H9 (cell line): ENCODE measurements at regions not wholly inside any gene's neighbourhood (a gene's known extent, or its start where the extent isn't known, plus 50 kb on each side); places are given as distances from the start of the nearest gene placed in this dataset.

Experiments used
- DNase-seq: peaks from one replicate; pipeline ENCODE4 v3.0.0-alpha.2; 2017
- H2AFZ ChIP-seq: one replicate; pipeline ENCODE4 v1.6.1; 2013; ENCODE audit warnings: mild to moderate bottlenecking, low read length, control low read depth, moderate library complexity
- H2AK5ac ChIP-seq: 2 replicates; pipeline ENCODE4 v1.6.1; 2013; ENCODE audit warnings: low read length, control low read depth, mixed read lengths; ENCODE audit not compliant: insufficient read length
- H2BK120ac ChIP-seq: one replicate; pipeline ENCODE4 v1.6.1; 2013; ENCODE audit warnings: low read depth, mild to moderate bottlenecking, low read length, control low read depth, inconsistent platforms; ENCODE audit not compliant: poor library complexity, severe bottlenecking
- H2BK12ac ChIP-seq: 2 replicates; pipeline ENCODE4 v1.6.1; 2013; ENCODE audit warnings: low read length, control low read depth, mixed read lengths, low read depth; ENCODE audit not compliant: insufficient read length
- H2BK15ac ChIP-seq: 2 replicates; pipeline ENCODE4 v1.6.1; 2013; ENCODE audit warnings: low read depth, low read length, control low read depth
- H2BK20ac ChIP-seq: one replicate; pipeline ENCODE4 v1.6.1; 2013; ENCODE audit warnings: low read depth, mild to moderate bottlenecking, low read length, control low read depth, inconsistent platforms; ENCODE audit not compliant: poor library complexity, severe bottlenecking
- H2BK5ac ChIP-seq: 2 replicates; pipeline ENCODE4 v1.6.1; 2013; ENCODE audit warnings: low read length, control low read depth, mixed read lengths; ENCODE audit not compliant: insufficient read length
- H3K14ac ChIP-seq: 2 replicates; pipeline ENCODE4 v1.6.1; 2013; ENCODE audit warnings: low read length, control low read depth; ENCODE audit not compliant: insufficient read depth
- H3K18ac ChIP-seq: 2 replicates; pipeline ENCODE4 v1.6.1; 2013; ENCODE audit warnings: low read depth, mild to moderate bottlenecking, mixed read lengths, low read length, control low read depth; ENCODE audit not compliant: insufficient read length
- H3K23ac ChIP-seq: 2 replicates; pipeline ENCODE4 v1.6.1; 2013; ENCODE audit warnings: low read length, control low read depth, mixed read lengths, low read depth; ENCODE audit not compliant: insufficient read length
- H3K23me2 ChIP-seq: 2 replicates; pipeline ENCODE4 v1.6.1; 2013; ENCODE audit warnings: low read depth, mild to moderate bottlenecking, mixed read lengths, low read length, control low read depth; ENCODE audit not compliant: insufficient read length, poor library complexity, severe bottlenecking
- H3K27ac ChIP-seq: 2 replicates; pipeline ENCODE4 v1.5.1; 2013; ENCODE audit warnings: low read length, control low read depth, mixed read lengths, low read depth; ENCODE audit not compliant: insufficient read length
- H3K27me3 ChIP-seq: 2 replicates; pipeline ENCODE4 v1.6.1; 2013; ENCODE audit warnings: low read length, control low read depth, inconsistent platforms; ENCODE audit not compliant: insufficient read depth
- H3K4ac ChIP-seq: 2 replicates; pipeline ENCODE4 v1.6.1; 2013; ENCODE audit warnings: low read depth, mild to moderate bottlenecking, control low read depth, inconsistent platforms, low read length, moderate library complexity
- H3K4me1 ChIP-seq: 2 replicates; pipeline ENCODE4 v1.6.1; 2013; ENCODE audit warnings: low read length, control low read depth, inconsistent platforms; ENCODE audit not compliant: insufficient read depth
- H3K4me2 ChIP-seq: 2 replicates; pipeline ENCODE4 v1.6.1; 2013; ENCODE audit warnings: low read length, control low read depth, mixed read lengths; ENCODE audit not compliant: insufficient read length, insufficient read depth
- H3K56ac ChIP-seq: 2 replicates; pipeline ENCODE4 v1.6.1; 2013; ENCODE audit warnings: low read depth, mild to moderate bottlenecking, mixed read lengths, low read length, control low read depth; ENCODE audit not compliant: insufficient read length
- H3K79me1 ChIP-seq: 2 replicates; pipeline ENCODE4 v1.6.1; 2013; ENCODE audit warnings: low read depth, mild to moderate bottlenecking, moderate library complexity, low read length, control low read depth, inconsistent platforms; ENCODE audit not compliant: insufficient read depth, poor library complexity, severe bottlenecking
- H3K79me2 ChIP-seq: 2 replicates; pipeline ENCODE4 v1.6.1; 2013; ENCODE audit warnings: low read length, control low read depth, inconsistent platforms; ENCODE audit not compliant: insufficient read depth
- H3K9ac ChIP-seq: 2 replicates; pipeline ENCODE4 v1.6.1; 2013; ENCODE audit warnings: low read length, control low read depth, mixed read lengths; ENCODE audit not compliant: insufficient read length; ENCODE audit errors: extremely low read depth
- H3K9me3 ChIP-seq: one replicate; pipeline ENCODE4 v1.6.1; 2013; ENCODE audit warnings: low read depth, low read length, inconsistent platforms; ENCODE audit not compliant: control insufficient read depth
- H3T11ph ChIP-seq: one replicate; pipeline ENCODE4 v1.6.1; 2013; ENCODE audit warnings: mild to moderate bottlenecking, low read length, control low read depth, inconsistent platforms
- H4K20me1 ChIP-seq: one replicate; pipeline ENCODE4 v1.6.1; 2013; ENCODE audit not compliant: control insufficient read depth, insufficient read length, insufficient read depth
- H4K5ac ChIP-seq: 2 replicates; pipeline ENCODE4 v1.6.1; 2013; ENCODE audit warnings: low read depth, mild to moderate bottlenecking, mixed read lengths, low read length, control low read depth; ENCODE audit not compliant: insufficient read length
- H4K8ac ChIP-seq: replicated peaks from 2 replicates; pipeline ENCODE4 v1.6.1; 2013; ENCODE audit warnings: low read length, control low read depth, mixed read lengths, low read depth; ENCODE audit not compliant: insufficient read length
- H4K91ac ChIP-seq: 2 replicates; pipeline ENCODE4 v1.6.1; 2013; ENCODE audit warnings: low read depth, mild to moderate bottlenecking, moderate library complexity, mixed read lengths, low read length, control low read depth; ENCODE audit not compliant: insufficient read length
- H3K27ac Mint-ChIP-seq, 3 experiments: 2 replicates in 2 of 3; 3 replicates in 1 of 3; pipeline ENCODE4 v1.8.0; 2020 to 2021; ENCODE audit warnings: mixed read lengths in 3 of 3, mild to moderate bottlenecking in 1 of 3, moderate library complexity in 1 of 3
- H3K27me3 Mint-ChIP-seq: 2 replicates; pipeline ENCODE4 v1.8.0; 2021; ENCODE audit warnings: low read depth, mild to moderate bottlenecking, moderate library complexity, mixed read lengths
- H3K36me3 Mint-ChIP-seq, 3 experiments: 2 replicates in 2 of 3; 3 replicates in 1 of 3; pipeline ENCODE4 v1.8.0; 2020 to 2021; ENCODE audit warnings: low read depth in 3 of 3, mixed read lengths in 3 of 3; ENCODE audit not compliant: insufficient read depth in 1 of 3
- H3K4me1 Mint-ChIP-seq, 2 experiments: 2 replicates each; pipeline ENCODE4 v1.8.0; 2020; ENCODE audit warnings: mixed read lengths in 2 of 2
- H3K4me3 Mint-ChIP-seq, 2 experiments: 2 replicates in 1 of 2; 3 replicates in 1 of 2; pipeline ENCODE4 v1.8.0; 2020 to 2021; ENCODE audit warnings: mild to moderate bottlenecking in 2 of 2, mixed read lengths in 2 of 2, moderate library complexity in 1 of 2
- H3K9me3 Mint-ChIP-seq, 2 experiments: 2 replicates in 1 of 2; 3 replicates in 1 of 2; pipeline ENCODE4 v1.8.0; 2020; ENCODE audit warnings: mild to moderate bottlenecking in 2 of 2, mixed read lengths in 2 of 2, moderate library complexity in 1 of 2
- whole genome bisulfite sequencing: extraction: QIAGEN DNeasy Blood & Tissue Kit; methylation state at CpG from one replicate; pipeline ENCODE4 v1.1.7; 2013; ENCODE audit warnings: missing lambda C conversion rate, low lambda C conversion rate, mixed read lengths; ENCODE audit not compliant: insufficient read length; ENCODE audit errors: extremely low coverage; 5-methylcytosine and 5-hydroxymethylcytosine counted together
- TF ChIP-seq, protein P1 (sequence below): fragments of 200-600 bp; sonication (generic); conservative IDR thresholded peaks from 3 replicates; pipeline ENCODE4 v1.8.0; 2021; ENCODE audit warnings: antibody characterized with exemption, mild to moderate bottlenecking

DNA sequence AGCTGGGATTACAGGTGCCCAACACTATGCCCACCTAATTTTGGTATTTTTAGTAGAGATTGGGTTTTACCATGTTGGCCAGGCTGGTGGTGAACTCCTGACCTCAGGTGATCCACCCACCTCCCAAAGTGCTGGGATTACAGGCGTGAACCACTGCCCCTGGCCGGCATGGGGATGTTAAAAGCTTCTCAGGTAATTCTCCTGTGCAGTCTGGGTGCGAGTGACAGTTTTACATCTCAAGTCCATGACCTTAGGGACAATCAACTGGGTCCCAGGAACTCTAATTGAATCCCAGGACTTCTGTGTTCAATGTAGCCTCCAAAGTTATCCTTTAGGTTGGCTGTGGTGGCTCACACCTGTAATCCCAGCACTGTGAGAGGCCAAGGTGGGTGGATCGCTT is 100.1 kb upstream of the TSHZ3 start:
- Histone ChIP-seq H4K91ac (no peak overlapping the region), H3K9me3 (no peaks in the 10 kb centered on the region), H3K14ac (no peak overlapping the region), H2AFZ (no peak overlapping the region), H4K20me1 (no peaks in the 10 kb centered on the region), H3K79me1 (no peaks in the 10 kb centered on the region), H2BK12ac (no peak overlapping the region), H2BK15ac (no peak overlapping the region), H3K4ac (no peak overlapping the region), H2BK120ac (no peak overlapping the region), H3K9ac (no peak overlapping the region), H3K23me2 (no peaks in the 10 kb centered on the region), H3K4me1 (no peaks in the 10 kb centered on the region), H3K27ac (no peak overlapping the region), H3K23ac (no peak overlapping the region), H3K18ac (no peak overlapping the region), H3K79me2 (no peaks in the 10 kb centered on the region), H2BK5ac (no peak overlapping the region), H2BK20ac (no peak overlapping the region), H4K8ac (no peak overlapping the region), H4K5ac (no peak overlapping the region), H3K56ac (no peak overlapping the region), H3K4me2 (no peak overlapping the region), H3T11ph (no peak overlapping the region), H3K27me3 (no peaks in the 10 kb centered on the region), H2AK5ac (no peak overlapping the region)
- WGBS = no CpG with 5 or more reads among the region's 4 CpGs
- Mint-ChIP-seq H3K27ac (no peak overlapping the region), H3K9me3 (peaks cover 8 to 10% of the 10 kb centered on the region in 2 experiments; a peak in 3 of 5 replicates), H3K4me1 (no peaks in the 10 kb centered on the region), H3K27me3 (no peaks in the 10 kb centered on the region), H3K36me3 (peaks cover 3 to 7% (median 4%) of the 10 kb centered on the region in 3 experiments), H3K4me3 (no peak overlapping the region)
- TF ChIP-seq, protein P1, sequence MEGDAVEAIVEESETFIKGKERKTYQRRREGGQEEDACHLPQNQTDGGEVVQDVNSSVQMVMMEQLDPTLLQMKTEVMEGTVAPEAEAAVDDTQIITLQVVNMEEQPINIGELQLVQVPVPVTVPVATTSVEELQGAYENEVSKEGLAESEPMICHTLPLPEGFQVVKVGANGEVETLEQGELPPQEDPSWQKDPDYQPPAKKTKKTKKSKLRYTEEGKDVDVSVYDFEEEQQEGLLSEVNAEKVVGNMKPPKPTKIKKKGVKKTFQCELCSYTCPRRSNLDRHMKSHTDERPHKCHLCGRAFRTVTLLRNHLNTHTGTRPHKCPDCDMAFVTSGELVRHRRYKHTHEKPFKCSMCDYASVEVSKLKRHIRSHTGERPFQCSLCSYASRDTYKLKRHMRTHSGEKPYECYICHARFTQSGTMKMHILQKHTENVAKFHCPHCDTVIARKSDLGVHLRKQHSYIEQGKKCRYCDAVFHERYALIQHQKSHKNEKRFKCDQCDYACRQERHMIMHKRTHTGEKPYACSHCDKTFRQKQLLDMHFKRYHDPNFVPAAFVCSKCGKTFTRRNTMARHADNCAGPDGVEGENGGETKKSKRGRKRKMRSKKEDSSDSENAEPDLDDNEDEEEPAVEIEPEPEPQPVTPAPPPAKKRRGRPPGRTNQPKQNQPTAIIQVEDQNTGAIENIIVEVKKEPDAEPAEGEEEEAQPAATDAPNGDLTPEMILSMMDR = no peak
- no peak for DNase-seq
